A673 (cell line): ENCODE measurements at regions not wholly inside any gene's neighbourhood (a gene's known extent, or its start where the extent isn't known, plus 50 kb on each side); places are given as distances from the start of the nearest gene placed in this dataset.

ENCODE experiments used
- BruUV-seq: library from RNA; stranded (reverse); fragments of 400-500 nt; replicated peaks from 2 replicates; lab custom pipeline; 2021; lab: Mats Ljungman, UMichigan
- CTCF ChIA-PET: fragments of 300-600 bp; sonication (Branson Sonifier 250); formaldehyde crosslinking; loops from one replicate; lab custom pipeline; 2022; ENCODE audit warnings: antibody characterized with exemption; lab: Charles Lee
- POLR2A ChIA-PET: fragments of 300-600 bp; sonication (Branson Sonifier 250); formaldehyde crosslinking; loops from one replicate; lab custom pipeline; 2022; ENCODE audit warnings: antibody characterized with exemption; ENCODE audit not compliant: low non-redundant PET; lab: Charles Lee
- DNase-seq: peaks from one replicate; pipeline ENCODE4 v3.0.0-alpha.2; 2015; ENCODE audit warnings: low spot score
- H3K27ac ChIP-seq: fragments of 200-600 bp; sonication (generic); 2 replicates; pipeline ENCODE4 v1.5.1; 2016; ENCODE audit warnings: mixed run types, low read depth, mild to moderate bottlenecking, mixed read lengths, antibody characterized with exemption, low read length; ENCODE audit not compliant: poor library complexity, severe bottlenecking
- H3K27me3 ChIP-seq: fragments of 200-600 bp; sonication (generic); replicated peaks from 2 replicates; pipeline ENCODE4 v1.6.1; 2017; ENCODE audit warnings: mixed run types, low read depth, mild to moderate bottlenecking, mixed read lengths, antibody characterized with exemption, low read length; ENCODE audit not compliant: insufficient read depth, poor library complexity
- H3K36me3 ChIP-seq: fragments of 200-600 bp; sonication (generic); 2 replicates; pipeline ENCODE4 v1.6.1; 2016; ENCODE audit warnings: mixed run types, mild to moderate bottlenecking, mixed read lengths, antibody characterized with exemption, low read length; ENCODE audit not compliant: insufficient read depth, poor library complexity, severe bottlenecking
- H3K4me1 ChIP-seq: fragments of 200-600 bp; sonication (generic); 2 replicates; pipeline ENCODE4 v1.6.1; 2017; ENCODE audit warnings: mixed run types, mild to moderate bottlenecking, mixed read lengths, antibody characterized with exemption, low read length; ENCODE audit not compliant: insufficient read depth, poor library complexity, severe bottlenecking
- H3K4me3 ChIP-seq: fragments of 200-600 bp; sonication (generic); 2 replicates; pipeline ENCODE4 v1.5.1; 2016; ENCODE audit warnings: low read depth, mixed run types, mild to moderate bottlenecking, mixed read lengths, low read length; ENCODE audit not compliant: poor library complexity, severe bottlenecking
- H3K9me3 ChIP-seq: fragments of 200-600 bp; sonication (generic); 2 replicates; pipeline ENCODE4 v1.6.1; 2016; ENCODE audit warnings: mixed run types, low read depth, mild to moderate bottlenecking, mixed read lengths, antibody characterized with exemption, low read length; ENCODE audit not compliant: poor library complexity, severe bottlenecking
- EZH2 ChIP-seq: fragments of 200-600 bp; sonication (generic); IDR thresholded peaks from 2 replicates; pipeline ENCODE4 v1.6.1; 2017; ENCODE audit warnings: borderline replicate concordance, low read depth, mild to moderate bottlenecking, mixed read lengths, antibody characterized with exemption, low read length; ENCODE audit not compliant: poor library complexity, severe bottlenecking
- intact Hi-C: fragments of 100-400 bp; cut with micrococcal nuclease; formaldehyde crosslinking; loops from one replicate; pipeline ENCODE4 v1.10.0; 2022; ENCODE audit not compliant: unreplicated experiment
- TF ChIP-seq, protein P1 (sequence below): fragments of 300-800, 200-600 bp; sonication (generic); conservative IDR thresholded peaks from 2 replicates; pipeline ENCODE4 v1.5.1; 2017; ENCODE audit warnings: low read depth, mild to moderate bottlenecking, antibody characterized with exemption, low read length, moderate library complexity, mixed read lengths

- no peak for DNase-seq
- Histone ChIP-seq H3K36me3 (no peaks in the 10 kb centered on the region), H3K4me3 (no peak overlapping the region), H3K27ac (no peak overlapping the region), H3K9me3 (no peaks in the 10 kb centered on the region), H3K4me1 (no peaks in the 10 kb centered on the region), H3K27me3 (peaks cover 39% of the 10 kb centered on the region)
- ChIA-PET CTCF (no interaction called here), POLR2A (no interaction called here)
- TF ChIP-seq, protein P1, sequence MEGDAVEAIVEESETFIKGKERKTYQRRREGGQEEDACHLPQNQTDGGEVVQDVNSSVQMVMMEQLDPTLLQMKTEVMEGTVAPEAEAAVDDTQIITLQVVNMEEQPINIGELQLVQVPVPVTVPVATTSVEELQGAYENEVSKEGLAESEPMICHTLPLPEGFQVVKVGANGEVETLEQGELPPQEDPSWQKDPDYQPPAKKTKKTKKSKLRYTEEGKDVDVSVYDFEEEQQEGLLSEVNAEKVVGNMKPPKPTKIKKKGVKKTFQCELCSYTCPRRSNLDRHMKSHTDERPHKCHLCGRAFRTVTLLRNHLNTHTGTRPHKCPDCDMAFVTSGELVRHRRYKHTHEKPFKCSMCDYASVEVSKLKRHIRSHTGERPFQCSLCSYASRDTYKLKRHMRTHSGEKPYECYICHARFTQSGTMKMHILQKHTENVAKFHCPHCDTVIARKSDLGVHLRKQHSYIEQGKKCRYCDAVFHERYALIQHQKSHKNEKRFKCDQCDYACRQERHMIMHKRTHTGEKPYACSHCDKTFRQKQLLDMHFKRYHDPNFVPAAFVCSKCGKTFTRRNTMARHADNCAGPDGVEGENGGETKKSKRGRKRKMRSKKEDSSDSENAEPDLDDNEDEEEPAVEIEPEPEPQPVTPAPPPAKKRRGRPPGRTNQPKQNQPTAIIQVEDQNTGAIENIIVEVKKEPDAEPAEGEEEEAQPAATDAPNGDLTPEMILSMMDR: no peak
- no peak for TF ChIP-seq EZH2
- intact Hi-C loops: no loop called here
- no TSS peak for BruUV-seq
These were observed 136.8 kb upstream of the BNIP2 start for GRCh38 chr15:59825901-59826300.

DNA sequence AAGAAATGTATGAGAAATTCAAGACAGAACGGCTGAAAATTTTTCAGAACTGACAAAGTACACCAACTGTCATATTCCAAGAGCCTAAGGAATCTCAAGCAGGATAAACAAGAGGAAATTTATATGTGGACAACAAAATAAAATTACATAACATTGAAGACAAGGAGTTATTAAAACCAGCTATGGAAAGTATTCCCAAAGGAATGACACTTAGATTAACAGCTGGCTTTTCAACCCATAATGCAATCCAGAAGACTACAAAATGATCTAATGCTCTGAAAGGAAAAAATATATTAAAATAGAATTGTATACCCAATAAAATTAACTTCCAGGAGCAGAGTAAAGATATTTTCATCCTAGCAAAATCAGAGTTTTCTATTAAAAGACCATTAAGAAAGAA is 132.2 kb upstream of the BNIP2 start:
- no peak for DNase-seq
- no TSS peak for BruUV-seq
- Histone ChIP-seq H3K4me1 (no peaks in the 10 kb centered on the region), H3K4me3 (no peak overlapping the region), H3K27ac (no peak overlapping the region), H3K9me3 (no peaks in the 10 kb centered on the region), H3K27me3 (peaks cover 65% of the 10 kb centered on the region), H3K36me3 (no peaks in the 10 kb centered on the region)
- ChIA-PET POLR2A (no interaction called here), CTCF (no interaction called here)
- intact Hi-C loops: no loop called here
- TF ChIP-seq, protein P1: no peak
- TF ChIP-seq EZH2: no peak

GRCh38 chr15:59819092-59819491 is 130.0 kb upstream of the BNIP2 start:
- Histone ChIP-seq H3K27me3 (peaks cover 79% of the 10 kb centered on the region), H3K27ac (no peak overlapping the region), H3K4me1 (no peaks in the 10 kb centered on the region), H3K4me3 (no peak overlapping the region), H3K9me3 (no peaks in the 10 kb centered on the region), H3K36me3 (no peaks in the 10 kb centered on the region)
- CTCF ChIA-PET: no interaction called here
- TF ChIP-seq, protein P1: no peak
- no peak for TF ChIP-seq EZH2
- POLR2A ChIA-PET: no interaction called here
- intact Hi-C loops: no loop called here
- BruUV-seq: no TSS peak
- DNase-seq: no peak
